ENCODE measurements at regions not wholly inside any gene's neighbourhood (a gene's known extent, or its start where the extent isn't known, plus 50 kb on each side); places are given as distances from the start of the nearest gene placed in this dataset.
"Not testable (repeated sequence)": the region's sequence is repeated elsewhere in the genome, so short reads cannot be mapped to it uniquely, and the experiment has no call there.

GRCh38 chr5:175344331-175345195 lies 99.4 kb downstream of the DRD1 start:
- TF ChIP-seq CTCF (IDR thresholded peaks at IDR 0.05; ENCODE audit: low read depth, low read length) = no peak
- H3K4me3 ChIP-seq (ENCODE audit: low read depth, low read length) = no peak overlapping the region
- no peak overlapping the region for H3K27ac ChIP-seq
- H3K27me3 ChIP-seq (ENCODE audit: insufficient read depth, low read depth, severe bottlenecking) = peaks cover 50% of the 10 kb centered on the region
- no peak for DNase-seq
- no peaks in the 10 kb centered on the region for H3K36me3 ChIP-seq
- H3K9me3 ChIP-seq (ENCODE audit: severe bottlenecking) = no peaks in the 10 kb centered on the region

- H3K9me3 ChIP-seq (ENCODE audit: severe bottlenecking) = no peaks in the 10 kb centered on the region
- no peak overlapping the region for H3K4me3 ChIP-seq (ENCODE audit: low read depth, low read length)
- DNase-seq = no peak
- H3K27me3 ChIP-seq (ENCODE audit: insufficient read depth, low read depth, severe bottlenecking) = peaks cover 50% of the 10 kb centered on the region
- H3K27ac ChIP-seq = no peak overlapping the region
- H3K36me3 ChIP-seq = no peaks in the 10 kb centered on the region
- no peak for TF ChIP-seq CTCF (IDR thresholded peaks at IDR 0.05; ENCODE audit: low read depth, low read length)
These were observed 100.7 kb downstream of the DRD1 start for GRCh38 chr5:175343308-175343707.

GRCh38 chr5:175340180-175340579 lies 103.8 kb downstream of the DRD1 start:
- DNase-seq = no peak
- peaks cover 62% of the 10 kb centered on the region for H3K27me3 ChIP-seq (ENCODE audit: insufficient read depth, low read depth, severe bottlenecking)
- H3K4me3 ChIP-seq (ENCODE audit: low read depth, low read length) = no peak overlapping the region
- H3K27ac ChIP-seq = no peak overlapping the region
- TF ChIP-seq CTCF (IDR thresholded peaks at IDR 0.05; ENCODE audit: low read depth, low read length) = no peak
- H3K36me3 ChIP-seq = no peaks in the 10 kb centered on the region
- no peaks in the 10 kb centered on the region for H3K9me3 ChIP-seq (ENCODE audit: severe bottlenecking)

GRCh38 chr5:175337680-175338079 lies 106.3 kb downstream of the DRD1 start:
- Histone ChIP-seq H3K4me3 (ENCODE audit: low read depth, low read length) (no peak overlapping the region), H3K27ac (no peak overlapping the region), H3K9me3 (ENCODE audit: severe bottlenecking) (no peaks in the 10 kb centered on the region), H3K36me3 (no peaks in the 10 kb centered on the region), H3K27me3 (ENCODE audit: insufficient read depth, low read depth, severe bottlenecking) (peaks cover 76% of the 10 kb centered on the region)
- no peak for DNase-seq
- TF ChIP-seq CTCF (IDR thresholded peaks at IDR 0.05; ENCODE audit: low read depth, low read length) = no peak

GRCh38 chr5:175336781-175337180 lies 107.2 kb downstream of the DRD1 start:
- DNase-seq = no peak
- TF ChIP-seq CTCF (IDR thresholded peaks at IDR 0.05; ENCODE audit: low read depth, low read length) = no peak
- Histone ChIP-seq H3K27ac (no peak overlapping the region), H3K9me3 (ENCODE audit: severe bottlenecking) (no peaks in the 10 kb centered on the region), H3K27me3 (ENCODE audit: insufficient read depth, low read depth, severe bottlenecking) (peaks cover 78% of the 10 kb centered on the region), H3K36me3 (no peaks in the 10 kb centered on the region), H3K4me3 (ENCODE audit: low read depth, low read length) (no peak overlapping the region)

- Histone ChIP-seq H3K36me3 (no peaks in the 10 kb centered on the region), H3K4me3 (ENCODE audit: low read depth, low read length) (no peak overlapping the region), H3K9me3 (ENCODE audit: severe bottlenecking) (no peaks in the 10 kb centered on the region), H3K27me3 (ENCODE audit: insufficient read depth, low read depth, severe bottlenecking) (peaks cover 71% of the 10 kb centered on the region), H3K27ac (no peak overlapping the region)
- DNase-seq = no peak
- no peak for TF ChIP-seq CTCF (IDR thresholded peaks at IDR 0.05; ENCODE audit: low read depth, low read length)
These were observed 108.3 kb downstream of the DRD1 start for GRCh38 chr5:175335691-175336090.

GRCh38 chr5:175331173-175332036 lies 112.6 kb downstream of the DRD1 start:
- H3K36me3 ChIP-seq; H3K9me3 ChIP-seq (ENCODE audit: severe bottlenecking); H3K27ac ChIP-seq; H3K4me3 ChIP-seq (ENCODE audit: low read depth, low read length); DNase-seq: not testable (repeated sequence)
- H3K27me3 ChIP-seq (ENCODE audit: insufficient read depth, low read depth, severe bottlenecking) = peaks cover 81% of the 10 kb centered on the region
